ENCODE measurements at regions not wholly inside any gene's neighbourhood (a gene's known extent, or its start where the extent isn't known, plus 50 kb on each side); places are given as distances from the start of the nearest gene placed in this dataset.

DNA sequence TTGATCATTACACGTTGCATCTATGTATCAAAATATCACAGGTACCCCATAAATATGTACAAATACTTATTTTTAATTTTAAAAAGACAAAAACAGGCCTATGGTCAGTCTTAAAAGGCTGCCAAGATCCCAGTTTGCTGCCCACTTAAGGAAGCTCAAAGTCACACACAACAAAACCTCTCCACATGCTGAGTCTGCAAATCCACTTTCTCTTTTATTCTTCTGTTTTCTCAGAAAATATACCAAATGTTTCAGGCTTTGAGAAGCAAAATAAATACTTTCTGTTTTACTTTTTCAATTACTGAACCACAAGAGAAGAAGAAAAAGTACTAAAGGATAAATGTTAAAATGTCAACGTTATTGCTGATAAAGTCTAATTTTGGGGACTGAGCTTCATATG lies 107.8 kb upstream of the MANEA start:
- H3K27ac ChIP-seq (ENCODE audit: low read depth, low read length), result no peak overlapping the region
- CTCF ChIA-PET, result no interaction called here
- no peak for DNase-seq (ENCODE audit: low read depth, low spot score)
- no peak overlapping the region for H2AFZ ChIP-seq (ENCODE audit: low read depth, low read length, poor library complexity, severe bottlenecking)
- H3K79me2 ChIP-seq (ENCODE audit: insufficient read depth, low read length), result no peaks in the 10 kb centered on the region
- no peaks in the 10 kb centered on the region for H3K36me3 ChIP-seq (ENCODE audit: control insufficient read depth in 1 of 2, insufficient read depth in 2 of 2, low read length in 2 of 2)
- H3K9me3 ChIP-seq (ENCODE audit: control insufficient read depth in 1 of 2, insufficient read depth in 1 of 2, low read depth in 1 of 2, low read length in 2 of 2), result no peaks in the 10 kb centered on the region
- H3K9ac ChIP-seq (ENCODE audit: low read length), result no peak overlapping the region
- no peak overlapping the region for H3K4me3 ChIP-seq (replicated peaks in 1 of 2; ENCODE audit: low read depth in 1 of 2, low read length in 2 of 2)
- BruUV-seq (replicated peaks), result no TSS peak
- H3K27me3 ChIP-seq (ENCODE audit: insufficient read depth, low read length), result no peaks in the 10 kb centered on the region
- no peaks in the 10 kb centered on the region for H3K4me1 ChIP-seq (ENCODE audit: control insufficient read depth in 1 of 2, insufficient read depth in 2 of 2, low read length in 2 of 2)
- POLR2A ChIA-PET, result no interaction called here
- H4K20me1 ChIP-seq (ENCODE audit: insufficient read depth), result no peaks in the 10 kb centered on the region
- no peak for ATAC-seq
- TF ChIP-seq YY1 (IDR thresholded peaks at IDR 0.05; ENCODE audit: extremely low read depth, insufficient replicate concordance, low read depth, low read length), result no peak
- TF ChIP-seq EGR1 (IDR thresholded peaks at IDR 0.05; ENCODE audit: low read depth), result no peak
- TF ChIP-seq, protein P1, sequence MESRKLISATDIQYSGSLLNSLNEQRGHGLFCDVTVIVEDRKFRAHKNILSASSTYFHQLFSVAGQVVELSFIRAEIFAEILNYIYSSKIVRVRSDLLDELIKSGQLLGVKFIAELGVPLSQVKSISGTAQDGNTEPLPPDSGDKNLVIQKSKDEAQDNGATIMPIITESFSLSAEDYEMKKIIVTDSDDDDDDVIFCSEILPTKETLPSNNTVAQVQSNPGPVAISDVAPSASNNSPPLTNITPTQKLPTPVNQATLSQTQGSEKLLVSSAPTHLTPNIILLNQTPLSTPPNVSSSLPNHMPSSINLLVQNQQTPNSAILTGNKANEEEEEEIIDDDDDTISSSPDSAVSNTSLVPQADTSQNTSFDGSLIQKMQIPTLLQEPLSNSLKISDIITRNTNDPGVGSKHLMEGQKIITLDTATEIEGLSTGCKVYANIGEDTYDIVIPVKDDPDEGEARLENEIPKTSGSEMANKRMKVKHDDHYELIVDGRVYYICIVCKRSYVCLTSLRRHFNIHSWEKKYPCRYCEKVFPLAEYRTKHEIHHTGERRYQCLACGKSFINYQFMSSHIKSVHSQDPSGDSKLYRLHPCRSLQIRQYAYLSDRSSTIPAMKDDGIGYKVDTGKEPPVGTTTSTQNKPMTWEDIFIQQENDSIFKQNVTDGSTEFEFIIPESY (IDR thresholded peaks at IDR 0.05; ENCODE audit: extremely low read depth, insufficient replicate concordance, low read length), result no peak
- no peak for TF ChIP-seq CEBPB (IDR thresholded peaks at IDR 0.05; ENCODE audit: low read depth)
- no peak for TF ChIP-seq POLR2A (IDR thresholded peaks at IDR 0.05; ENCODE audit: borderline replicate concordance, extremely low read depth, insufficient read depth, insufficient read length)
- TF ChIP-seq ELF1 (IDR thresholded peaks at IDR 0.05; ENCODE audit: borderline replicate concordance, low read depth), result no peak
- no peak for TF ChIP-seq POLR2AphosphoS5 (IDR thresholded peaks at IDR 0.05; ENCODE audit: low read depth, low read length)
- TF ChIP-seq ZFX (IDR thresholded peaks at IDR 0.05), result no peak
- no peak for TF ChIP-seq SRF (IDR thresholded peaks at IDR 0.05; ENCODE audit: low read depth)
- TF ChIP-seq JUND (IDR thresholded peaks at IDR 0.05), result no peak
- no peaks in the 10 kb centered on the region for H3K9me2 ChIP-seq (ENCODE audit: insufficient read depth)
- RAD21 ChIA-PET (ENCODE audit: low non-redundant PET in 1 of 2, low total read pairs in 2 of 2, uncharacterized antibody in 2 of 2, unreplicated experiment in 2 of 2), result no interaction called here
- H3K4me2 ChIP-seq (ENCODE audit: low read length), result no peak overlapping the region
- intact Hi-C loops (cut with micrococcal nuclease), result no loop called here

DNA sequence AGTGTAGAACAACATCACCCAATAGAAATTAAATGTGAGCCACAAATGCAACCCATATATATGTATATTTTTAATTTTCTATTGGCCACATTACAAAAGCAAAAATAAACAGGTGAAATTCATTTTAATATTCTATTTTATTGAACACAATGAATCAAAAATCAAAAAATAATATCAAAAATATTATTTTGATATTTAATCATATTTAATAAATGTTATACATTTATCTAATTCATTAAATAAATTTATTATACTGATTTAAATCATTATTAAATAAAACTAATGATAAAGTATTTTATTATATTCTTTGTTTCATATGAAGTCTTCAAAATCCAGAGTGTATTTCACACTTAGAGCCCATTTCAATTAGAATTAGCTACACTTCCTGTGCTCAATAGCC lies 98.4 kb upstream of the MANEA start:
- H2AFZ ChIP-seq (ENCODE audit: low read depth, low read length, poor library complexity, severe bottlenecking), result no peak overlapping the region
- ChIA-PET POLR2A (no interaction called here), RAD21 (ENCODE audit: low non-redundant PET in 1 of 2, low total read pairs in 2 of 2, uncharacterized antibody in 2 of 2, unreplicated experiment in 2 of 2) (no interaction called here), CTCF (no interaction called here)
- BruUV-seq (replicated peaks), result no TSS peak
- H3K27me3 ChIP-seq (ENCODE audit: insufficient read depth, low read length), result no peaks in the 10 kb centered on the region
- no peak overlapping the region for H3K4me3 ChIP-seq (replicated peaks in 1 of 2; ENCODE audit: low read depth in 1 of 2, low read length in 2 of 2)
- no peak overlapping the region for H3K9ac ChIP-seq (ENCODE audit: low read length)
- H3K9me2 ChIP-seq (ENCODE audit: insufficient read depth), result no peaks in the 10 kb centered on the region
- intact Hi-C loops (cut with micrococcal nuclease), result no loop called here
- no peaks in the 10 kb centered on the region for H3K79me2 ChIP-seq (ENCODE audit: insufficient read depth, low read length)
- no peaks in the 10 kb centered on the region for H3K36me3 ChIP-seq (ENCODE audit: control insufficient read depth in 1 of 2, insufficient read depth in 2 of 2, low read length in 2 of 2)
- H3K9me3 ChIP-seq (ENCODE audit: control insufficient read depth in 1 of 2, insufficient read depth in 1 of 2, low read depth in 1 of 2, low read length in 2 of 2), result no peaks in the 10 kb centered on the region
- DNase-seq (ENCODE audit: low read depth, low spot score) (no peak), ATAC-seq (no peak)
- no peak overlapping the region for H3K4me2 ChIP-seq (ENCODE audit: low read length)
- TF ChIP-seq EZH2phosphoT487 (IDR thresholded peaks at IDR 0.05; ENCODE audit: borderline replicate concordance), result no peak
- no peak for TF ChIP-seq SRF (IDR thresholded peaks at IDR 0.05; ENCODE audit: low read depth)
- TF ChIP-seq YY1 (IDR thresholded peaks at IDR 0.05; ENCODE audit: extremely low read depth, insufficient replicate concordance, low read depth, low read length), result no peak
- no peak for TF ChIP-seq POLR2AphosphoS5 (IDR thresholded peaks at IDR 0.05; ENCODE audit: low read depth, low read length)
- TF ChIP-seq EZH2 (IDR thresholded peaks at IDR 0.05), result no peak
- no peak for TF ChIP-seq RAD21 (IDR thresholded peaks at IDR 0.05; ENCODE audit: low read depth)
- TF ChIP-seq, protein P2, sequence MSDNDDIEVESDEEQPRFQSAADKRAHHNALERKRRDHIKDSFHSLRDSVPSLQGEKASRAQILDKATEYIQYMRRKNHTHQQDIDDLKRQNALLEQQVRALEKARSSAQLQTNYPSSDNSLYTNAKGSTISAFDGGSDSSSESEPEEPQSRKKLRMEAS (IDR thresholded peaks at IDR 0.05), result no peak
- no peak for TF ChIP-seq SP1 (IDR thresholded peaks at IDR 0.05; ENCODE audit: low read depth)
- no peak for TF ChIP-seq ELF1 (IDR thresholded peaks at IDR 0.05; ENCODE audit: borderline replicate concordance, low read depth)
- TF ChIP-seq CBX3 (IDR thresholded peaks at IDR 0.05; ENCODE audit: low read depth), result no peak
- TF ChIP-seq CEBPB (IDR thresholded peaks at IDR 0.05; ENCODE audit: low read depth), result no peak
- TF ChIP-seq, protein P3, sequence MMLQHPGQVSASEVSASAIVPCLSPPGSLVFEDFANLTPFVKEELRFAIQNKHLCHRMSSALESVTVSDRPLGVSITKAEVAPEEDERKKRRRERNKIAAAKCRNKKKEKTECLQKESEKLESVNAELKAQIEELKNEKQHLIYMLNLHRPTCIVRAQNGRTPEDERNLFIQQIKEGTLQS (IDR thresholded peaks at IDR 0.05), result no peak
- H3K4me1 ChIP-seq (ENCODE audit: control insufficient read depth in 1 of 2, insufficient read depth in 2 of 2, low read length in 2 of 2), result no peaks in the 10 kb centered on the region
- H4K20me1 ChIP-seq (ENCODE audit: insufficient read depth), result no peaks in the 10 kb centered on the region
- H3K27ac ChIP-seq (ENCODE audit: low read depth, low read length), result no peak overlapping the region
